Liver (tissue), 8 donors: ENCODE measurements at regions not wholly inside any gene's neighbourhood (a gene's known extent, or its start where the extent isn't known, plus 50 kb on each side); places are given as distances from the start of the nearest gene placed in this dataset.

Experiments
- DNase-seq: peaks from one replicate; pipeline ENCODE4 v3.0.0-alpha.2; 2017; ENCODE audit warnings: low spot score
- H3K27ac ChIP-seq, 2 donors: one replicate each; pipeline ENCODE4 v1.7.0; 2013; ENCODE audit warnings: inconsistent platforms in 2 of 2, low read length in 2 of 2, control low read depth in 1 of 2, low read depth in 1 of 2, mild to moderate bottlenecking in 1 of 2
- H3K27me3 ChIP-seq, 4 donors: one replicate each; pipeline versions ENCODE4 v1.6.1 to v1.7.0; 2013; ENCODE audit warnings: low read length in 3 of 4, inconsistent platforms in 1 of 4, mild to moderate bottlenecking in 1 of 4, moderate library complexity in 1 of 4; ENCODE audit not compliant: control insufficient read depth in 4 of 4, insufficient read depth in 4 of 4
- H3K36me3 ChIP-seq, 4 donors: one replicate each; pipeline versions ENCODE4 v1.6.1 to v1.7.0; 2013; ENCODE audit warnings: low read length in 3 of 4, mild to moderate bottlenecking in 3 of 4, low read depth in 1 of 4, moderate library complexity in 1 of 4; ENCODE audit not compliant: control insufficient read depth in 4 of 4, insufficient read depth in 3 of 4
- H3K4me1 ChIP-seq, 4 donors: one replicate each; pipeline versions ENCODE4 v1.6.1 to v1.7.0; 2013; ENCODE audit warnings: low read length in 3 of 4, mild to moderate bottlenecking in 3 of 4, moderate library complexity in 1 of 4; ENCODE audit not compliant: control insufficient read depth in 4 of 4, insufficient read depth in 4 of 4
- H3K4me3 ChIP-seq, 3 donors: one replicate each; pipeline versions ENCODE4 v1.6.1 to v1.7.0; 2013; ENCODE audit warnings: low read length in 3 of 3, control low read depth in 1 of 3, low read depth in 1 of 3, mild to moderate bottlenecking in 1 of 3
- H3K9ac ChIP-seq, 2 donors: one replicate each; pipeline ENCODE4 v1.7.0; 2013; ENCODE audit warnings: low read length in 2 of 2, mild to moderate bottlenecking in 2 of 2, moderate library complexity in 2 of 2, control low read depth in 1 of 2, low read depth in 1 of 2
- H3K9me3 ChIP-seq, 4 donors: one replicate each; pipeline versions ENCODE4 v1.6.1 to v1.7.0; 2013; ENCODE audit warnings: low read length in 3 of 4; ENCODE audit not compliant: control insufficient read depth in 4 of 4
- EGR1 ChIP-seq, 2 donors: IDR thresholded peaks; 2 replicates each; pipeline ENCODE4 v1.6.1; 2016 to 2018; ENCODE audit warnings: antibody characterized with exemption in 2 of 2, low read depth in 2 of 2
- FOXA2 ChIP-seq: IDR thresholded peaks from 2 replicates; pipeline ENCODE4 v1.6.1; 2016; ENCODE audit warnings: antibody characterized with exemption
- GABPA ChIP-seq, 2 donors: IDR thresholded peaks in 1 of 2; conservative IDR thresholded peaks in 1 of 2; 2 replicates each; pipeline ENCODE4 v1.6.1; 2016; ENCODE audit warnings: antibody characterized with exemption in 2 of 2, mild to moderate bottlenecking in 1 of 2, moderate library complexity in 1 of 2
- HNF4G ChIP-seq: IDR thresholded peaks from 2 replicates; pipeline ENCODE4 v1.6.1; 2016; ENCODE audit warnings: antibody characterized with exemption
- JUND ChIP-seq, 2 donors: IDR thresholded peaks; 2 replicates each; pipeline ENCODE4 v1.6.1; 2016; ENCODE audit warnings: antibody characterized with exemption in 2 of 2
- RXRA ChIP-seq, 2 donors: IDR thresholded peaks; 2 replicates each; pipeline ENCODE4 v1.6.1; 2017 to 2018; ENCODE audit warnings: antibody characterized with exemption in 2 of 2, mild to moderate bottlenecking in 1 of 2
- YY1 ChIP-seq: IDR thresholded peaks from 2 replicates; pipeline ENCODE4 v1.6.1; 2016; ENCODE audit warnings: antibody characterized with exemption, mild to moderate bottlenecking
- WGBS: extraction: QIAGEN DNeasy Blood & Tissue Kit; methylation state at CpG from one replicate; pipeline ENCODE4 v1.1.7; 2013; 5-methylcytosine and 5-hydroxymethylcytosine counted together
- TF ChIP-seq, protein P1 (sequence below): fragments of 150-350 bp; IDR thresholded peaks from 2 replicates; pipeline ENCODE4 v1.5.1; 2017; ENCODE audit warnings: improper control_type of control experiment, low read depth, low read length; ENCODE audit not compliant: missing input control
- TF ChIP-seq, protein P2 (sequence below): IDR thresholded peaks from 2 replicates; pipeline ENCODE4 v1.6.1; 2016; ENCODE audit warnings: antibody characterized with exemption
- TF ChIP-seq, protein P3 (sequence below): IDR thresholded peaks from 2 replicates; pipeline ENCODE4 v1.6.1; 2016; ENCODE audit warnings: antibody characterized with exemption
- TF ChIP-seq, protein P4 (sequence below): IDR thresholded peaks from 2 replicates; pipeline ENCODE4 v1.6.1; 2016; ENCODE audit warnings: antibody characterized with exemption, mild to moderate bottlenecking
- donor health status: healthy.
- donor health status: healthy.
- donor health status: healthy.
- donor health status: healthy.
- donor health status: healthy.

DNA sequence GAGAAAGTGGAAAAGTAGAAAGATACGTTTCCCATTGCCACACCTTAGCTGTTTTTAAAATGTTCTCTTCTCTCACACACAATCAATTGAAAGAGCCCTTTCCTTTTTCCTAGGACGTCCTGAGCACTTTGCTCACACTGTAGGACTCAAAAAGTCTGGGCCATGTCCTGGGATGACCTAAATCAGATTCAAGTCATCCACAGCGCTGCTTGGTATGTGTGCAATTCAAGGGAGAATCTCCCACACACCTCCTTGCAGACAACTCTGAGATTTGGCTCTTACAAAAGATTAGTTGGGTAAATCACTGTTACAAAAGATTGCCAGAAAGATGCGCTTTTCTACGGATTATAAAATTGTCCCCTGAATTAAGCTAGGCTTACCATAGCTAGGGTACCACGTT, 130.1 kb downstream of the RNASET2 start:
- DNase-seq, result no peak
- Histone ChIP-seq H3K4me3 (no peak overlapping the region), H3K27ac (no peak overlapping the region), H3K27me3 (no peaks in the 10 kb centered on the region), H3K9me3 (no peaks in the 10 kb centered on the region), H3K36me3 (no peaks in the 10 kb centered on the region), H3K4me1 (no peaks in the 10 kb centered on the region), H3K9ac (no peak overlapping the region)
- TF ChIP-seq JUND (IDR thresholded peaks at IDR 0.05), result no peak
- TF ChIP-seq, protein P1, sequence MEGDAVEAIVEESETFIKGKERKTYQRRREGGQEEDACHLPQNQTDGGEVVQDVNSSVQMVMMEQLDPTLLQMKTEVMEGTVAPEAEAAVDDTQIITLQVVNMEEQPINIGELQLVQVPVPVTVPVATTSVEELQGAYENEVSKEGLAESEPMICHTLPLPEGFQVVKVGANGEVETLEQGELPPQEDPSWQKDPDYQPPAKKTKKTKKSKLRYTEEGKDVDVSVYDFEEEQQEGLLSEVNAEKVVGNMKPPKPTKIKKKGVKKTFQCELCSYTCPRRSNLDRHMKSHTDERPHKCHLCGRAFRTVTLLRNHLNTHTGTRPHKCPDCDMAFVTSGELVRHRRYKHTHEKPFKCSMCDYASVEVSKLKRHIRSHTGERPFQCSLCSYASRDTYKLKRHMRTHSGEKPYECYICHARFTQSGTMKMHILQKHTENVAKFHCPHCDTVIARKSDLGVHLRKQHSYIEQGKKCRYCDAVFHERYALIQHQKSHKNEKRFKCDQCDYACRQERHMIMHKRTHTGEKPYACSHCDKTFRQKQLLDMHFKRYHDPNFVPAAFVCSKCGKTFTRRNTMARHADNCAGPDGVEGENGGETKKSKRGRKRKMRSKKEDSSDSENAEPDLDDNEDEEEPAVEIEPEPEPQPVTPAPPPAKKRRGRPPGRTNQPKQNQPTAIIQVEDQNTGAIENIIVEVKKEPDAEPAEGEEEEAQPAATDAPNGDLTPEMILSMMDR, result no peak
- TF ChIP-seq GABPA (IDR thresholded peaks at IDR 0.05 in 1 of 2, conservative IDR thresholded peaks at IDR 0.05 in 1 of 2), result no peak
- TF ChIP-seq RXRA (IDR thresholded peaks at IDR 0.05), result no peak
- TF ChIP-seq, protein P2, sequence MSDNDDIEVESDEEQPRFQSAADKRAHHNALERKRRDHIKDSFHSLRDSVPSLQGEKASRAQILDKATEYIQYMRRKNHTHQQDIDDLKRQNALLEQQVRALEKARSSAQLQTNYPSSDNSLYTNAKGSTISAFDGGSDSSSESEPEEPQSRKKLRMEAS, result no peak
- TF ChIP-seq, protein P3, sequence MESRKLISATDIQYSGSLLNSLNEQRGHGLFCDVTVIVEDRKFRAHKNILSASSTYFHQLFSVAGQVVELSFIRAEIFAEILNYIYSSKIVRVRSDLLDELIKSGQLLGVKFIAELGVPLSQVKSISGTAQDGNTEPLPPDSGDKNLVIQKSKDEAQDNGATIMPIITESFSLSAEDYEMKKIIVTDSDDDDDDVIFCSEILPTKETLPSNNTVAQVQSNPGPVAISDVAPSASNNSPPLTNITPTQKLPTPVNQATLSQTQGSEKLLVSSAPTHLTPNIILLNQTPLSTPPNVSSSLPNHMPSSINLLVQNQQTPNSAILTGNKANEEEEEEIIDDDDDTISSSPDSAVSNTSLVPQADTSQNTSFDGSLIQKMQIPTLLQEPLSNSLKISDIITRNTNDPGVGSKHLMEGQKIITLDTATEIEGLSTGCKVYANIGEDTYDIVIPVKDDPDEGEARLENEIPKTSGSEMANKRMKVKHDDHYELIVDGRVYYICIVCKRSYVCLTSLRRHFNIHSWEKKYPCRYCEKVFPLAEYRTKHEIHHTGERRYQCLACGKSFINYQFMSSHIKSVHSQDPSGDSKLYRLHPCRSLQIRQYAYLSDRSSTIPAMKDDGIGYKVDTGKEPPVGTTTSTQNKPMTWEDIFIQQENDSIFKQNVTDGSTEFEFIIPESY, result no peak
- WGBS, result 78% methylated on average over 6 of the region's 6 CpGs

GRCh38 chr6:166825553-166826145, 130.7 kb downstream of the RNASET2 start:
- TF ChIP-seq HNF4G, result no peak
- TF ChIP-seq FOXA2, result no peak
- TF ChIP-seq YY1, result no peak
- TF ChIP-seq EGR1 (IDR thresholded peaks at IDR 0.05; ENCODE audit: low read depth in 2 of 2), result no peak
- TF ChIP-seq JUND (IDR thresholded peaks at IDR 0.05), result no peak
- TF ChIP-seq, protein P2, result no peak
- TF ChIP-seq, protein P4, sequence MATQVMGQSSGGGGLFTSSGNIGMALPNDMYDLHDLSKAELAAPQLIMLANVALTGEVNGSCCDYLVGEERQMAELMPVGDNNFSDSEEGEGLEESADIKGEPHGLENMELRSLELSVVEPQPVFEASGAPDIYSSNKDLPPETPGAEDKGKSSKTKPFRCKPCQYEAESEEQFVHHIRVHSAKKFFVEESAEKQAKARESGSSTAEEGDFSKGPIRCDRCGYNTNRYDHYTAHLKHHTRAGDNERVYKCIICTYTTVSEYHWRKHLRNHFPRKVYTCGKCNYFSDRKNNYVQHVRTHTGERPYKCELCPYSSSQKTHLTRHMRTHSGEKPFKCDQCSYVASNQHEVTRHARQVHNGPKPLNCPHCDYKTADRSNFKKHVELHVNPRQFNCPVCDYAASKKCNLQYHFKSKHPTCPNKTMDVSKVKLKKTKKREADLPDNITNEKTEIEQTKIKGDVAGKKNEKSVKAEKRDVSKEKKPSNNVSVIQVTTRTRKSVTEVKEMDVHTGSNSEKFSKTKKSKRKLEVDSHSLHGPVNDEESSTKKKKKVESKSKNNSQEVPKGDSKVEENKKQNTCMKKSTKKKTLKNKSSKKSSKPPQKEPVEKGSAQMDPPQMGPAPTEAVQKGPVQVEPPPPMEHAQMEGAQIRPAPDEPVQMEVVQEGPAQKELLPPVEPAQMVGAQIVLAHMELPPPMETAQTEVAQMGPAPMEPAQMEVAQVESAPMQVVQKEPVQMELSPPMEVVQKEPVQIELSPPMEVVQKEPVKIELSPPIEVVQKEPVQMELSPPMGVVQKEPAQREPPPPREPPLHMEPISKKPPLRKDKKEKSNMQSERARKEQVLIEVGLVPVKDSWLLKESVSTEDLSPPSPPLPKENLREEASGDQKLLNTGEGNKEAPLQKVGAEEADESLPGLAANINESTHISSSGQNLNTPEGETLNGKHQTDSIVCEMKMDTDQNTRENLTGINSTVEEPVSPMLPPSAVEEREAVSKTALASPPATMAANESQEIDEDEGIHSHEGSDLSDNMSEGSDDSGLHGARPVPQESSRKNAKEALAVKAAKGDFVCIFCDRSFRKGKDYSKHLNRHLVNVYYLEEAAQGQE, result no peak
- TF ChIP-seq GABPA (IDR thresholded peaks at IDR 0.05 in 1 of 2, conservative IDR thresholded peaks at IDR 0.05 in 1 of 2), result no peak
- H3K4me3 ChIP-seq, result no peak overlapping the region
- no peaks in the 10 kb centered on the region for H3K27me3 ChIP-seq
- H3K27ac ChIP-seq, result no peak overlapping the region
- H3K4me1 ChIP-seq, result no peaks in the 10 kb centered on the region
- H3K9me3 ChIP-seq, result no peaks in the 10 kb centered on the region
- H3K9ac ChIP-seq, result no peak overlapping the region
- no peak for DNase-seq
- 73% methylated on average over 6 of the region's 6 CpGs for WGBS
- no peaks in the 10 kb centered on the region for H3K36me3 ChIP-seq
